ENCODE measurements at regions not wholly inside any gene's neighbourhood (a gene's known extent, or its start where the extent isn't known, plus 50 kb on each side); places are given as distances from the start of the nearest gene placed in this dataset.

DNA sequence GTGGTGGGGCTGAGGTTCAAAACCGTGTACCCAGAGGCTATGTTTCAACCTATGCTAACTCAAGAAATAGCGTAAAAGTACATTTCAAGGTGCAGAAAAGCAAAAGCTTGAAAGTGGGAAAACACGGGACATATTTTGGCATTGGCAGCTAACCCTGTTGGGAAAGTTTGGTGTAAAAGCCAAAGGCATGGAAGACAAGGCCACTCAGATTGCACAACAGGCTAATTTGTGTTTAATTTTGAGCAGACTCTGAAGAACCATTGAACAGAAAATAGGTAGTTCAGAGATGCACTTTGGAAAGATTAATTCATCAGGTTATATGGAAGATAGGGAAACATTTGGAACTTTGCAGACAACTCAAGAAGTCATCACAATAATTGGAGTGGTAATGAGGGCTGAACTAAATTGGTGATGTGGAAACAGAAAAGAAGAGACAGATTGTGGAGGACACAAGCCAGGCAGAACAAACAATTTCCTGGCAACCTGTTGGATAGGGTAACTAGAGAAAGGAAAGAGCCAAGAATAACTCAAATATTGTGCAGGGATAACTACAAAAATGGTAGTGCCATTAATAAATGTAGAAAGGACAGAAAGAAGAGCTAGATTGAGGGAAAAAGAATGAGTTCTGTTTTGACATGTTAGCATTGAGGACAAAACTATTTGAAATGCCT is 140.5 kb upstream of the PGR start:
- no peak for DNase-seq
- no peaks in the 10 kb centered on the region for H3K4me1 ChIP-seq (ENCODE audit: control insufficient read depth in 5 of 5, insufficient read depth in 5 of 5, low read length in 5 of 5)

DNA sequence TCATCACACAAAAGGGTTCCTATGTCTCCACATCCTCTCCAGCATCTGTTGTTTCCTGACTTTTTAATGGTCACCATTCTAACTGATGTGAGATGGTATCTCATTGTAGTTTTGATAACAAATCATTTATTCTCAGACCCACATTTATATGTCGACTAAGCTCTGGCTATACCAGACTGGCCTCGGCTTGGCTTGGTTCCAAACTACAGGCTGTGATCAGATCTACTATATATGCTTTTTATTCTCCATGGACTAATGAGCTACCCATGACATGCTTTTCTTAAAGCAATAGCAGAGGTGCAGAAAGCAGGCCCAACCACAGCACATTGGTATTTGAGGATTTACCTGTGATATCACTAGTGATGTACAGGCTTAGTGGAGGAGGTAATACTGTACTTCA is 139.8 kb upstream of the PGR start:
- Histone ChIP-seq H3K4me1 (ENCODE audit: control insufficient read depth in 5 of 5, insufficient read depth in 5 of 5, low read length in 5 of 5) (no peaks in the 10 kb centered on the region), H3K36me3 (ENCODE audit: control insufficient read depth in 4 of 4, insufficient read depth in 4 of 4, low read length in 4 of 4) (no peaks in the 10 kb centered on the region), H3K27ac (ENCODE audit: low read depth in 1 of 2, low read length in 1 of 2) (no peak overlapping the region), H3K9me3 (ENCODE audit: control insufficient read depth in 4 of 4, insufficient read depth in 3 of 4, low read length in 3 of 4) (no peaks in the 10 kb centered on the region), H3K9ac (ENCODE audit: insufficient read depth in 1 of 2, low read length in 2 of 2) (no peak overlapping the region), H3K27me3 (ENCODE audit: control insufficient read depth in 3 of 3, insufficient read depth in 3 of 3, low read length in 2 of 3) (no peaks in the 10 kb centered on the region), H3K4me3 (no peak overlapping the region)
- ATAC-seq (ENCODE audit: insufficient read depth, low FRiP score) (no peak), DNase-seq (no peak)
- no peak for TF ChIP-seq CTCF (IDR thresholded peaks at IDR 0.05; ENCODE audit: control extremely low read depth, extremely low read depth)
- WGBS, 2 donors = 83 to 88% methylated on average over 2 of the region's 2 CpGs

More for the DNA sequence above, 140.5 kb upstream of the PGR start:
- no peaks in the 10 kb centered on the region for H3K9me3 ChIP-seq (ENCODE audit: control insufficient read depth in 4 of 4, insufficient read depth in 3 of 4, low read length in 3 of 4)
- no peak for ATAC-seq (ENCODE audit: insufficient read depth, low FRiP score)
- no peaks in the 10 kb centered on the region for H3K27me3 ChIP-seq (ENCODE audit: control insufficient read depth in 3 of 3, insufficient read depth in 3 of 3, low read length in 2 of 3)
- 76 to 83% methylated on average over 3 of the region's 3 CpGs for WGBS, 2 donors
- TF ChIP-seq CTCF (IDR thresholded peaks at IDR 0.05; ENCODE audit: control extremely low read depth, extremely low read depth) = no peak
- no peak overlapping the region for H3K27ac ChIP-seq (ENCODE audit: low read depth in 1 of 2, low read length in 1 of 2)
- no peaks in the 10 kb centered on the region for H3K36me3 ChIP-seq (ENCODE audit: control insufficient read depth in 4 of 4, insufficient read depth in 4 of 4, low read length in 4 of 4)
- no peak overlapping the region for H3K9ac ChIP-seq (ENCODE audit: insufficient read depth in 1 of 2, low read length in 2 of 2)
- no peak overlapping the region for H3K4me3 ChIP-seq

- Histone ChIP-seq H3K4me3 (no peak overlapping the region), H3K9me3 (ENCODE audit: control insufficient read depth in 4 of 4, insufficient read depth in 3 of 4, low read length in 3 of 4) (no peaks in the 10 kb centered on the region), H3K27ac (ENCODE audit: low read depth in 1 of 2, low read length in 1 of 2) (no peak overlapping the region), H3K36me3 (ENCODE audit: control insufficient read depth in 4 of 4, insufficient read depth in 4 of 4, low read length in 4 of 4) (no peaks in the 10 kb centered on the region), H3K27me3 (ENCODE audit: control insufficient read depth in 3 of 3, insufficient read depth in 3 of 3, low read length in 2 of 3) (no peaks in the 10 kb centered on the region), H3K4me1 (ENCODE audit: control insufficient read depth in 5 of 5, insufficient read depth in 5 of 5, low read length in 5 of 5) (no peaks in the 10 kb centered on the region), H3K9ac (ENCODE audit: insufficient read depth in 1 of 2, low read length in 2 of 2) (no peak overlapping the region)
- no peak for TF ChIP-seq CTCF (IDR thresholded peaks at IDR 0.05; ENCODE audit: control extremely low read depth, extremely low read depth)
- DNase-seq (no peak), ATAC-seq (ENCODE audit: insufficient read depth, low FRiP score) (no peak)
Observed at GRCh38 chr11:101267654-101268053, 138.0 kb upstream of the PGR start.

GRCh38 chr11:101264306-101264705 is 134.7 kb upstream of the PGR start:
- no peaks in the 10 kb centered on the region for H3K36me3 ChIP-seq (ENCODE audit: control insufficient read depth in 4 of 4, insufficient read depth in 4 of 4, low read length in 4 of 4)
- no peaks in the 10 kb centered on the region for H3K4me1 ChIP-seq (ENCODE audit: control insufficient read depth in 5 of 5, insufficient read depth in 5 of 5, low read length in 5 of 5)
- H3K27me3 ChIP-seq (ENCODE audit: control insufficient read depth in 3 of 3, insufficient read depth in 3 of 3, low read length in 2 of 3) = no peaks in the 10 kb centered on the region
- H3K4me3 ChIP-seq = no peak overlapping the region
- no peak overlapping the region for H3K27ac ChIP-seq (ENCODE audit: low read depth in 1 of 2, low read length in 1 of 2)
- H3K9ac ChIP-seq (ENCODE audit: insufficient read depth in 1 of 2, low read length in 2 of 2) = no peak overlapping the region
- ATAC-seq (ENCODE audit: insufficient read depth, low FRiP score) (no peak), DNase-seq (peak in 1 of 3 donors; percentile 2)
- no peaks in the 10 kb centered on the region for H3K9me3 ChIP-seq (ENCODE audit: control insufficient read depth in 4 of 4, insufficient read depth in 3 of 4, low read length in 3 of 4)
- no peak for TF ChIP-seq CTCF (IDR thresholded peaks at IDR 0.05; ENCODE audit: control extremely low read depth, extremely low read depth)
- 75 to 78% methylated on average over 4 of the region's 4 CpGs for WGBS, 2 donors
